Type B pancreatic cell (in vitro differentiated cells): ENCODE measurements at regions not wholly inside any gene's neighbourhood (a gene's known extent, or its start where the extent isn't known, plus 50 kb on each side); places are given as distances from the start of the nearest gene placed in this dataset.

Experiments used
- DNase-seq: peaks from one replicate; pipeline ENCODE4 v3.0.0; 2021; ENCODE audit warnings: mixed read lengths; ENCODE audit not compliant: unreplicated experiment; ENCODE audit errors: extremely low spot score
- H3K27ac Mint-ChIP-seq: 2 replicates; pipeline ENCODE4 v1.8.0; 2021; ENCODE audit warnings: mild to moderate bottlenecking, mixed read lengths
- H3K27me3 Mint-ChIP-seq: 2 replicates; pipeline ENCODE4 v1.8.0; 2021; ENCODE audit warnings: mixed read lengths
- H3K36me3 Mint-ChIP-seq: 2 replicates; pipeline ENCODE4 v1.8.0; 2021; ENCODE audit warnings: mixed read lengths
- H3K4me1 Mint-ChIP-seq: one replicate; pipeline ENCODE4 v1.8.0; 2021; ENCODE audit warnings: mixed read lengths; ENCODE audit not compliant: unreplicated experiment
- H3K4me3 Mint-ChIP-seq: 2 replicates; pipeline ENCODE4 v1.8.0; 2021; ENCODE audit warnings: mild to moderate bottlenecking, mixed read lengths
- H3K9me3 Mint-ChIP-seq: 2 replicates; pipeline ENCODE4 v1.8.0; 2021; ENCODE audit warnings: mixed read lengths
- CTCF ChIP-seq: fragments of 200-600 bp; sonication (generic); conservative IDR thresholded peaks from 2 replicates; pipeline ENCODE4 v1.5.0; 2021; ENCODE audit warnings: antibody characterized with exemption, mild to moderate bottlenecking

GRCh38 chr6:82013561-82014530, 233.7 kb downstream of the IBTK start:
- Mint-ChIP-seq H3K9me3 (peaks cover under 1% of the 10 kb centered on the region), H3K4me1 (no peaks in the 10 kb centered on the region), H3K27ac (no peak overlapping the region), H3K27me3 (no peaks in the 10 kb centered on the region), H3K36me3 (no peaks in the 10 kb centered on the region), H3K4me3 (no peak overlapping the region)
- DNase-seq, result no peak
- TF ChIP-seq CTCF, result no peak

DNA sequence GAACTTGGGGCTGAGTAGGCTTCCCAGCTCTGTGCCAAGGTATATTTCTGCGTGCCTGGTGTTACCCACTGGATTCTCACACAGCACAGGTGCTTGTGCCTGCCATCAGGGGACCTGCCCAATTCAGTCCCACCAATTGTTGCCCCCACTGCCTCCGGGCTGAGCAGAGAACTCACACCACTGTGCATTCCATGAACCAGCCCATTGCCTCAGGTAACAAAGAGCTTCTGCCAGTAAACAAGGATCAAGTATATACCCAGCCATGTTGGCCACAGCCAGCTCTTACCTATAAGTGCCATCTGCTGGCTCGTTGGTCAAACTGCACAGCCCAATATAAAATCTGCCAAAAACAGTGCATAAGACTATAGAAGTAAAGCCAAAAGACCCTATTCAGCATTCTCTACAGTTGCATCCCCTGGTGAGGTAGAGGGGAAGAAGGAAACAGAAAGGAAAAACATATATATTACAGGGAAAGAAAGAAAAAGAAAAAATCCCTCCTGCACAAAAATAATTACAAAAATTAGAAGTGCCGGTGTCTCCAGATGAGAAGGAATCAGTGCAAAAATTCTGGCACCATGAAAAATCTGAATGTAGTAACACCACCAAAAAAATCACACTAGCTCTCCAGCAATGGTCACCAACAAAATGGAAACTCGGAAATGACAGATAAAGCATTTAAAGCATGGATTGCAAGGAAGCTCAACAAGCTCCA, 241.4 kb downstream of the IBTK start:
- peak; percentile 69 for TF ChIP-seq CTCF
- Mint-ChIP-seq H3K9me3 (peaks cover 16% of the 10 kb centered on the region), H3K27ac (no peak overlapping the region), H3K4me1 (no peaks in the 10 kb centered on the region), H3K36me3 (peaks cover 4% of the 10 kb centered on the region), H3K4me3 (no peak overlapping the region), H3K27me3 (no peaks in the 10 kb centered on the region)
- no peak for DNase-seq

- no peak for DNase-seq
- Mint-ChIP-seq H3K4me1 (peaks cover 15% of the 10 kb centered on the region), H3K9me3 (no peaks in the 10 kb centered on the region), H3K36me3 (no peaks in the 10 kb centered on the region), H3K4me3 (no peak overlapping the region), H3K27me3 (no peaks in the 10 kb centered on the region), H3K27ac (no peak overlapping the region)
- no peak for TF ChIP-seq CTCF
Measured at GRCh38 chr6:82000551-82000950, 247.0 kb downstream of the IBTK start.

DNA sequence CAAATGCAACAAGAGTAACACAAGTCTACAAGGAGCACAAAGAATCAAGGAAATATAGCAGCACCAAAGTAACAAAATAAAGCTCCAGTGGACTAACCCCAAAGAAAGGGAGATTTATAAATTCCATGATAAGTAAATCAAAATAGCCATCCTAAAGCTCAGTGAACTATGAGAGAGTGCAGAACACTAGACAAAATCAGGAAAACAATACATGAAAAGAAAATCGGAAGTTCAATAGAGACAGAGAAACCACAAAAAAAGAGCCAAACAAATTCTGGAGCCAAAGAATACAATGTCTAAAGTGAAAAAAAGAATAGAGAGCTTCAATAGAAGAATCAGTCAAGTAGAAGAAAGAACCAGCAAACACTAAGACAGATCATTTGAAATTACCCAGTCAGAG, 247.3 kb upstream of the TENT5A start:
- DNase-seq, result no peak
- TF ChIP-seq CTCF, result no peak
- Mint-ChIP-seq H3K4me3 (no peak overlapping the region), H3K4me1 (peaks cover 15% of the 10 kb centered on the region), H3K9me3 (no peaks in the 10 kb centered on the region), H3K27ac (no peak overlapping the region), H3K36me3 (no peaks in the 10 kb centered on the region), H3K27me3 (no peaks in the 10 kb centered on the region)

DNA sequence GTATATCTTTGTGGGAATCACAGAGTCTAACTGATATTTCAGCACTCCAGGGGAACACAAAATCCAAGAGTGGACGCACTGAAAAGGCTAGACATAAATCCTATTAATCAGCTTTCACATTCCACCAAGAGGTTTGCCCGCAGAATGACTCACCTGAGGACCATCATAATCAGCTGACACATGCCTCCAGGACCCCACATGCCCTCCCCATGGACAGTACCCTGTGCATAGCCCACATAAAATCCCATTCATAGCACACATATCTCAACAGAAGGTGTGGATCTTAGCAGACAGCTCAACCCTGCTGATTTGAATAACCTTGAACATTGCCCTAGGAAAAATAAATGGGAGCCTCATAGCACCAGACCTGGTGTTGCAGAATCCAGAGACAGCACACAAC, 246.8 kb upstream of the TENT5A start:
- H3K4me1 Mint-ChIP-seq, result peaks cover 15% of the 10 kb centered on the region
- H3K9me3 Mint-ChIP-seq, result no peaks in the 10 kb centered on the region
- H3K36me3 Mint-ChIP-seq, result no peaks in the 10 kb centered on the region
- no peak for TF ChIP-seq CTCF
- no peak overlapping the region for H3K27ac Mint-ChIP-seq
- no peak for DNase-seq
- no peaks in the 10 kb centered on the region for H3K27me3 Mint-ChIP-seq
- H3K4me3 Mint-ChIP-seq, result no peak overlapping the region
